H9 (cell line): ENCODE measurements at regions not wholly inside any gene's neighbourhood (a gene's known extent, or its start where the extent isn't known, plus 50 kb on each side); places are given as distances from the start of the nearest gene placed in this dataset.
"Not testable (repeated sequence)": the region's sequence is repeated elsewhere in the genome, so short reads cannot be mapped to it uniquely, and the experiment has no call there.

Experiments
- DNase-seq: peaks from one replicate; pipeline ENCODE4 v3.0.0-alpha.2; 2017
- H2AFZ ChIP-seq: one replicate; pipeline ENCODE4 v1.6.1; 2013; ENCODE audit warnings: mild to moderate bottlenecking, low read length, control low read depth, moderate library complexity
- H2AK5ac ChIP-seq: 2 replicates; pipeline ENCODE4 v1.6.1; 2013; ENCODE audit warnings: low read length, control low read depth, mixed read lengths; ENCODE audit not compliant: insufficient read length
- H2BK120ac ChIP-seq: one replicate; pipeline ENCODE4 v1.6.1; 2013; ENCODE audit warnings: low read depth, mild to moderate bottlenecking, low read length, control low read depth, inconsistent platforms; ENCODE audit not compliant: poor library complexity, severe bottlenecking
- H2BK12ac ChIP-seq: 2 replicates; pipeline ENCODE4 v1.6.1; 2013; ENCODE audit warnings: low read length, control low read depth, mixed read lengths, low read depth; ENCODE audit not compliant: insufficient read length
- H2BK15ac ChIP-seq: 2 replicates; pipeline ENCODE4 v1.6.1; 2013; ENCODE audit warnings: low read depth, low read length, control low read depth
- H2BK20ac ChIP-seq: one replicate; pipeline ENCODE4 v1.6.1; 2013; ENCODE audit warnings: low read depth, mild to moderate bottlenecking, low read length, control low read depth, inconsistent platforms; ENCODE audit not compliant: poor library complexity, severe bottlenecking
- H2BK5ac ChIP-seq: 2 replicates; pipeline ENCODE4 v1.6.1; 2013; ENCODE audit warnings: low read length, control low read depth, mixed read lengths; ENCODE audit not compliant: insufficient read length
- H3K14ac ChIP-seq: 2 replicates; pipeline ENCODE4 v1.6.1; 2013; ENCODE audit warnings: low read length, control low read depth; ENCODE audit not compliant: insufficient read depth
- H3K18ac ChIP-seq: 2 replicates; pipeline ENCODE4 v1.6.1; 2013; ENCODE audit warnings: low read depth, mild to moderate bottlenecking, mixed read lengths, low read length, control low read depth; ENCODE audit not compliant: insufficient read length
- H3K23ac ChIP-seq: 2 replicates; pipeline ENCODE4 v1.6.1; 2013; ENCODE audit warnings: low read length, control low read depth, mixed read lengths, low read depth; ENCODE audit not compliant: insufficient read length
- H3K23me2 ChIP-seq: 2 replicates; pipeline ENCODE4 v1.6.1; 2013; ENCODE audit warnings: low read depth, mild to moderate bottlenecking, mixed read lengths, low read length, control low read depth; ENCODE audit not compliant: insufficient read length, poor library complexity, severe bottlenecking
- H3K27ac ChIP-seq: 2 replicates; pipeline ENCODE4 v1.5.1; 2013; ENCODE audit warnings: low read length, control low read depth, mixed read lengths, low read depth; ENCODE audit not compliant: insufficient read length
- H3K27me3 ChIP-seq: 2 replicates; pipeline ENCODE4 v1.6.1; 2013; ENCODE audit warnings: low read length, control low read depth, inconsistent platforms; ENCODE audit not compliant: insufficient read depth
- H3K4ac ChIP-seq: 2 replicates; pipeline ENCODE4 v1.6.1; 2013; ENCODE audit warnings: low read depth, mild to moderate bottlenecking, control low read depth, inconsistent platforms, low read length, moderate library complexity
- H3K4me1 ChIP-seq: 2 replicates; pipeline ENCODE4 v1.6.1; 2013; ENCODE audit warnings: low read length, control low read depth, inconsistent platforms; ENCODE audit not compliant: insufficient read depth
- H3K4me2 ChIP-seq: 2 replicates; pipeline ENCODE4 v1.6.1; 2013; ENCODE audit warnings: low read length, control low read depth, mixed read lengths; ENCODE audit not compliant: insufficient read length, insufficient read depth
- H3K56ac ChIP-seq: 2 replicates; pipeline ENCODE4 v1.6.1; 2013; ENCODE audit warnings: low read depth, mild to moderate bottlenecking, mixed read lengths, low read length, control low read depth; ENCODE audit not compliant: insufficient read length
- H3K79me1 ChIP-seq: 2 replicates; pipeline ENCODE4 v1.6.1; 2013; ENCODE audit warnings: low read depth, mild to moderate bottlenecking, moderate library complexity, low read length, control low read depth, inconsistent platforms; ENCODE audit not compliant: insufficient read depth, poor library complexity, severe bottlenecking
- H3K79me2 ChIP-seq: 2 replicates; pipeline ENCODE4 v1.6.1; 2013; ENCODE audit warnings: low read length, control low read depth, inconsistent platforms; ENCODE audit not compliant: insufficient read depth
- H3K9ac ChIP-seq: 2 replicates; pipeline ENCODE4 v1.6.1; 2013; ENCODE audit warnings: low read length, control low read depth, mixed read lengths; ENCODE audit not compliant: insufficient read length; ENCODE audit errors: extremely low read depth
- H3K9me3 ChIP-seq: one replicate; pipeline ENCODE4 v1.6.1; 2013; ENCODE audit warnings: low read depth, low read length, inconsistent platforms; ENCODE audit not compliant: control insufficient read depth
- H3T11ph ChIP-seq: one replicate; pipeline ENCODE4 v1.6.1; 2013; ENCODE audit warnings: mild to moderate bottlenecking, low read length, control low read depth, inconsistent platforms
- H4K20me1 ChIP-seq: one replicate; pipeline ENCODE4 v1.6.1; 2013; ENCODE audit not compliant: control insufficient read depth, insufficient read length, insufficient read depth
- H4K5ac ChIP-seq: 2 replicates; pipeline ENCODE4 v1.6.1; 2013; ENCODE audit warnings: low read depth, mild to moderate bottlenecking, mixed read lengths, low read length, control low read depth; ENCODE audit not compliant: insufficient read length
- H4K8ac ChIP-seq: replicated peaks from 2 replicates; pipeline ENCODE4 v1.6.1; 2013; ENCODE audit warnings: low read length, control low read depth, mixed read lengths, low read depth; ENCODE audit not compliant: insufficient read length
- H4K91ac ChIP-seq: 2 replicates; pipeline ENCODE4 v1.6.1; 2013; ENCODE audit warnings: low read depth, mild to moderate bottlenecking, moderate library complexity, mixed read lengths, low read length, control low read depth; ENCODE audit not compliant: insufficient read length
- H3K27ac Mint-ChIP-seq, 3 experiments: 2 replicates in 2 of 3; 3 replicates in 1 of 3; pipeline ENCODE4 v1.8.0; 2020 to 2021; ENCODE audit warnings: mixed read lengths in 3 of 3, mild to moderate bottlenecking in 1 of 3, moderate library complexity in 1 of 3
- H3K27me3 Mint-ChIP-seq: 2 replicates; pipeline ENCODE4 v1.8.0; 2021; ENCODE audit warnings: low read depth, mild to moderate bottlenecking, moderate library complexity, mixed read lengths
- H3K36me3 Mint-ChIP-seq, 3 experiments: 2 replicates in 2 of 3; 3 replicates in 1 of 3; pipeline ENCODE4 v1.8.0; 2020 to 2021; ENCODE audit warnings: low read depth in 3 of 3, mixed read lengths in 3 of 3; ENCODE audit not compliant: insufficient read depth in 1 of 3
- H3K4me1 Mint-ChIP-seq, 2 experiments: 2 replicates each; pipeline ENCODE4 v1.8.0; 2020; ENCODE audit warnings: mixed read lengths in 2 of 2
- H3K4me3 Mint-ChIP-seq, 2 experiments: 2 replicates in 1 of 2; 3 replicates in 1 of 2; pipeline ENCODE4 v1.8.0; 2020 to 2021; ENCODE audit warnings: mild to moderate bottlenecking in 2 of 2, mixed read lengths in 2 of 2, moderate library complexity in 1 of 2
- H3K9me3 Mint-ChIP-seq, 2 experiments: 2 replicates in 1 of 2; 3 replicates in 1 of 2; pipeline ENCODE4 v1.8.0; 2020; ENCODE audit warnings: mild to moderate bottlenecking in 2 of 2, mixed read lengths in 2 of 2, moderate library complexity in 1 of 2
- WGBS: extraction: QIAGEN DNeasy Blood & Tissue Kit; methylation state at CpG from one replicate; pipeline ENCODE4 v1.1.7; 2013; ENCODE audit warnings: missing lambda C conversion rate, low lambda C conversion rate, mixed read lengths; ENCODE audit not compliant: insufficient read length; ENCODE audit errors: extremely low coverage; 5-methylcytosine and 5-hydroxymethylcytosine counted together

DNA sequence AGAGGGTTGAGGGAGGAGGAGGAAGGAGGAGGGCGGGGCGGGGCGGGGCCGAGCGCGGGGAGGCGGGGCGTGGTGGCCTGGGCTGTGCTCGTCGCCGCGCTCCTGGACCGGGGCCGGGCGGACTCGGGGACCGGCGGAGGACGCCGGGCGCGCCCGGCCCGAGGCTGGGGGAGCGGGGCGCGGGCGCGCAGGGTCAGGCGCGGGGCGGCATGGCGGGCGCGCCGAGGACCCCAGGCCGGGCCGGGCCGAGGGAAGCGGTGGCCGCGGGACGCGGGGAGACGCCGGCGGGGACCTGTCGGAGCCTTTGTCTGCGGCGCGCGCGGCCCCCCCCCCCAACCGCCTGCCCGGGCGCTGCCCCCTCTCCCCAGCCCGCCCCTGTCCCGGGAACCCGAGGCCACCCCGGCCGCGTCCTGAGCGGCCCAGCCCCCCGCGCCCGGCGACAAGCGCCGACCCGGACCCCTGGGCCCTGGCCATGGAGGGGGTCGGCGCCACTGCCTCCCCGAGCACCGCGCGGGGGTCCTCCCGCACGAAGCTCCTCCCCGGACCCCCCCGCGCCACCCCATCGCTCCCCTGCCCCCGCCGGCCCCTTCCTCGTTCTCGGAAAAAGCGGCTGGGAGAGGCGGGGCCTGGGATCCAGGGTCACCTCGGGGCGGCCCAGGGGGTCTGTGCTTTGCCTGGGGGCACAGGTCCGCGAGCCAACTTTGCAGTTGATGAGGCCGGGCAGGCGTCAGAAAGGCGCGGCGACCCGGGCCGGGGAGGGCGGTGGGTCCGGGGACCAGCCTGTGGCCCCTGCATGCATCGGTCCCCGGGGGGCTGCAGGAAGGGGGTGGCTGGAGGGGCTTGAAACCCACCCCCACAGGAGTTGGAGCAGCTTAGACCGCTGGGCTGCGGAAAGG is 370.8 kb upstream of the ZNF722 start:
- not testable (repeated sequence) for H2BK120ac ChIP-seq, H4K20me1 ChIP-seq, H3K79me1 ChIP-seq, H3T11ph ChIP-seq, H3K4me2 ChIP-seq, H2BK20ac ChIP-seq, H3K14ac ChIP-seq, H3K56ac ChIP-seq, H3K27ac Mint-ChIP-seq, H2AK5ac ChIP-seq, H4K91ac ChIP-seq, H2BK5ac ChIP-seq, H2BK12ac ChIP-seq, H2AFZ ChIP-seq, H3K4me1 Mint-ChIP-seq, H3K18ac ChIP-seq, H3K4me1 ChIP-seq, DNase-seq, H3K4ac ChIP-seq, H3K23me2 ChIP-seq, H3K36me3 Mint-ChIP-seq, H3K23ac ChIP-seq, H2BK15ac ChIP-seq, H3K9ac ChIP-seq, H3K4me3 Mint-ChIP-seq, H4K5ac ChIP-seq, H3K9me3 Mint-ChIP-seq, H4K8ac ChIP-seq, H3K27ac ChIP-seq, H3K27me3 ChIP-seq, H3K27me3 Mint-ChIP-seq, H3K79me2 ChIP-seq, H3K9me3 ChIP-seq
- WGBS: no CpG with 5 or more reads among the region's 105 CpGs

- H2AFZ ChIP-seq, H3K4me3 Mint-ChIP-seq, H3K27me3 Mint-ChIP-seq, H3K9me3 Mint-ChIP-seq, DNase-seq, H3K14ac ChIP-seq, H3K9me3 ChIP-seq, H3K18ac ChIP-seq, H2AK5ac ChIP-seq, H3K79me1 ChIP-seq, H3K36me3 Mint-ChIP-seq, H3K4ac ChIP-seq, H2BK5ac ChIP-seq, H2BK12ac ChIP-seq, H4K91ac ChIP-seq, H3K23me2 ChIP-seq, H4K20me1 ChIP-seq, H3T11ph ChIP-seq, H3K27ac ChIP-seq, H4K8ac ChIP-seq, H3K56ac ChIP-seq, H2BK20ac ChIP-seq, H3K4me1 Mint-ChIP-seq, H3K27ac Mint-ChIP-seq, H3K23ac ChIP-seq, H3K9ac ChIP-seq, H4K5ac ChIP-seq, H3K27me3 ChIP-seq, H3K4me2 ChIP-seq, H3K4me1 ChIP-seq, H2BK120ac ChIP-seq, H2BK15ac ChIP-seq, H3K79me2 ChIP-seq: not testable (repeated sequence)
- no CpG with 5 or more reads among the region's 9 CpGs for WGBS
Measured at GRCh38 chr7:63629024-63629423, 369.6 kb upstream of the ZNF722 start.
